ENCODE measurements at regions not wholly inside any gene's neighbourhood (a gene's known extent, or its start where the extent isn't known, plus 50 kb on each side); places are given as distances from the start of the nearest gene placed in this dataset.

DNA sequence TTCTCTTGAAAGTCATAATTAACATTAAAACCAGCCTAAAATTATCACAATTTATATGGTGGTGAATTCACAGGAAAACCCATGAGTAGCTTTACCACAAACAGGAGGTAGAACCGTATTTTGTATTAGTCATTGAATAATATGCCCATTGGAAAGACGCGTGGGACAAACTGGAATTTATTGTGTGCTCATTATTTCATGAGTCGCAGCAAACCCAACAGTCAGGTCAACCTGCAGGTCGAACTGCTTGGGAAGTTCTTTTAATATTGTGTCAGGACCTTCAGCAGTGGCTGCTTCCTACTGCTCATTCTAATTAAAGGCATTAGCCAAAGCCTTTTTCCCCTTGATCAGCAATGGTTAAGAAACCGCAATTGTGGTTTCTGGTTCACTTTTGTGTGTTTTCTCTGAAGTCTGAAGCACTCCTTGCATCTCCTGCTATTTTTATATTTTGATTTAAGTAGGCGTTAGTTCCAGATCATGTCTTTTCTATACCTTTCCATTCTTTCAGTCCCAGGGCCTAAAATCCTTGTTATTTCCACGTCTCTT lies 100.1 kb downstream of the RAB11FIP2 start:
- no peak for DNase-seq (ENCODE audit: low read depth)
- TF ChIP-seq, protein P1, sequence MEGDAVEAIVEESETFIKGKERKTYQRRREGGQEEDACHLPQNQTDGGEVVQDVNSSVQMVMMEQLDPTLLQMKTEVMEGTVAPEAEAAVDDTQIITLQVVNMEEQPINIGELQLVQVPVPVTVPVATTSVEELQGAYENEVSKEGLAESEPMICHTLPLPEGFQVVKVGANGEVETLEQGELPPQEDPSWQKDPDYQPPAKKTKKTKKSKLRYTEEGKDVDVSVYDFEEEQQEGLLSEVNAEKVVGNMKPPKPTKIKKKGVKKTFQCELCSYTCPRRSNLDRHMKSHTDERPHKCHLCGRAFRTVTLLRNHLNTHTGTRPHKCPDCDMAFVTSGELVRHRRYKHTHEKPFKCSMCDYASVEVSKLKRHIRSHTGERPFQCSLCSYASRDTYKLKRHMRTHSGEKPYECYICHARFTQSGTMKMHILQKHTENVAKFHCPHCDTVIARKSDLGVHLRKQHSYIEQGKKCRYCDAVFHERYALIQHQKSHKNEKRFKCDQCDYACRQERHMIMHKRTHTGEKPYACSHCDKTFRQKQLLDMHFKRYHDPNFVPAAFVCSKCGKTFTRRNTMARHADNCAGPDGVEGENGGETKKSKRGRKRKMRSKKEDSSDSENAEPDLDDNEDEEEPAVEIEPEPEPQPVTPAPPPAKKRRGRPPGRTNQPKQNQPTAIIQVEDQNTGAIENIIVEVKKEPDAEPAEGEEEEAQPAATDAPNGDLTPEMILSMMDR (IDR thresholded peaks at IDR 0.05; ENCODE audit: insufficient read depth, low read depth, low read length, missing control alignments) = no peak
- H3K4me3 ChIP-seq (ENCODE audit: low read depth, low read length) = no peak overlapping the region

DNA sequence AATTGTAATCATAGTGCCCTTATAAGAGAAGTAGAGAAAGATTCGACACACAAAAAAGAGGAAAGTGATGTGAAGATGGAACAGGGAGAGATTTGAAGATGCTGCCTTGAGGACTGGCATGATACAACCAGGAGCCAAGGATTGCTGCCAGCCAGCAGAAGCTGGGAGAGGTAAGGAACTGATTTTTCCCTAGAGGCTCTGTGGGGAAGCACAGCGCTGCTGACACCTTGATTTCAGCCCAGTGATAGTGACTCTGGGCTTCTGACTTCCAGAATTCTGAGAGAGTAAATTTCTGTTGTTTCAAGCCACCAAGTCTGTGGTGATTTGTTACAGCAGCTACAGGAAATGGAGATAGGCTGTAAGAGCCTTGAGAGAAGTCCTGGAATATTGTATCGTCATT lies 98.2 kb downstream of the RAB11FIP2 start:
- no peak for DNase-seq (ENCODE audit: low read depth)
- no peak overlapping the region for H3K4me3 ChIP-seq (ENCODE audit: low read depth, low read length)
- TF ChIP-seq, protein P1 (IDR thresholded peaks at IDR 0.05; ENCODE audit: insufficient read depth, low read depth, low read length, missing control alignments) = no peak

DNA sequence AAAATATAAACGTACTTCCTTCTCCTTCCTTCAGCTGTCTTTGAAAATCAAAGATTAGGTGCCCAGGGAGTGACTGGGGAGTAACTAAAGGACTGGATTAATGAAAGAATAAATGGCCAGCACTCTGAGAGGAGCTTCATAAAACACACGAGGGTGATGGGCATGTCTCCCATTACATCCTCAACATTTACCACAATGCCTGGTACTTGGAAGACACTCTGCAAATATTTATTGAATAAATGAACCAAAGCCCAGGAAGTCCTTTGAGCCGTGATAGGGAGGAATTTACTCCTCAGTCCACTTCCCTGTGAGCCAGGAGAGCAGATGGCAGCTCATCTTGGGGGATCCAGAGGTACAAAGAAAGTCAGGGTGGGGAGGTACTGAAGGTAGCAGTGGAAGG lies 96.3 kb downstream of the RAB11FIP2 start:
- TF ChIP-seq, protein P1 (IDR thresholded peaks at IDR 0.05; ENCODE audit: insufficient read depth, low read depth, low read length, missing control alignments) = no peak
- H3K4me3 ChIP-seq (ENCODE audit: low read depth, low read length) = no peak overlapping the region
- no peak for DNase-seq (ENCODE audit: low read depth)

Measured in GM12865 (cell line).